ENCODE measurements at regions not wholly inside any gene's neighbourhood (a gene's known extent, or its start where the extent isn't known, plus 50 kb on each side); places are given as distances from the start of the nearest gene placed in this dataset.

DNA sequence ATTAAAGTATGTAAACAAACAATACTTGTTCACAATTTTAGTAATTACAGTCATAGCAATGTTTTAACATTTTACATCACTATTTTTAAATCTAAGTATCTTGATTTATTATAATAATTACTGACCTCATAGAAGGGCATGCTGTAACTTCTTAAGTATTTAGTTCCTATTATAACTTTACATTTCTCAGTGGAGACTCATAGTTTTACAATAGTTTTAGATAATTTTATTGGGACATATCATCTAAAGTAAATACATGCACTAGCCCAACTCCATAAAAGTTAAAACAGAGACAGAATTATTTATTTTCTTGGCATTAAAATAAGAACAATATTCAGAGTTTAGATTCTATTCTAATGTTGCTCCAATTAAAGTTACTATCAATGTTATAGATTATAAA, 466.5 kb upstream of the BCHE start:
- no peak for TF ChIP-seq POLR2AphosphoS5 (IDR thresholded peaks at IDR 0.05; ENCODE audit: low read depth, low read length)
- TF ChIP-seq TEAD4 (IDR thresholded peaks at IDR 0.05; ENCODE audit: borderline replicate concordance, insufficient read depth), result no peak
- TF ChIP-seq CTCF (IDR thresholded peaks at IDR 0.05), result no peak
- no peak for TF ChIP-seq YY1 (IDR thresholded peaks at IDR 0.05; ENCODE audit: low read depth)
- TF ChIP-seq, protein P1, sequence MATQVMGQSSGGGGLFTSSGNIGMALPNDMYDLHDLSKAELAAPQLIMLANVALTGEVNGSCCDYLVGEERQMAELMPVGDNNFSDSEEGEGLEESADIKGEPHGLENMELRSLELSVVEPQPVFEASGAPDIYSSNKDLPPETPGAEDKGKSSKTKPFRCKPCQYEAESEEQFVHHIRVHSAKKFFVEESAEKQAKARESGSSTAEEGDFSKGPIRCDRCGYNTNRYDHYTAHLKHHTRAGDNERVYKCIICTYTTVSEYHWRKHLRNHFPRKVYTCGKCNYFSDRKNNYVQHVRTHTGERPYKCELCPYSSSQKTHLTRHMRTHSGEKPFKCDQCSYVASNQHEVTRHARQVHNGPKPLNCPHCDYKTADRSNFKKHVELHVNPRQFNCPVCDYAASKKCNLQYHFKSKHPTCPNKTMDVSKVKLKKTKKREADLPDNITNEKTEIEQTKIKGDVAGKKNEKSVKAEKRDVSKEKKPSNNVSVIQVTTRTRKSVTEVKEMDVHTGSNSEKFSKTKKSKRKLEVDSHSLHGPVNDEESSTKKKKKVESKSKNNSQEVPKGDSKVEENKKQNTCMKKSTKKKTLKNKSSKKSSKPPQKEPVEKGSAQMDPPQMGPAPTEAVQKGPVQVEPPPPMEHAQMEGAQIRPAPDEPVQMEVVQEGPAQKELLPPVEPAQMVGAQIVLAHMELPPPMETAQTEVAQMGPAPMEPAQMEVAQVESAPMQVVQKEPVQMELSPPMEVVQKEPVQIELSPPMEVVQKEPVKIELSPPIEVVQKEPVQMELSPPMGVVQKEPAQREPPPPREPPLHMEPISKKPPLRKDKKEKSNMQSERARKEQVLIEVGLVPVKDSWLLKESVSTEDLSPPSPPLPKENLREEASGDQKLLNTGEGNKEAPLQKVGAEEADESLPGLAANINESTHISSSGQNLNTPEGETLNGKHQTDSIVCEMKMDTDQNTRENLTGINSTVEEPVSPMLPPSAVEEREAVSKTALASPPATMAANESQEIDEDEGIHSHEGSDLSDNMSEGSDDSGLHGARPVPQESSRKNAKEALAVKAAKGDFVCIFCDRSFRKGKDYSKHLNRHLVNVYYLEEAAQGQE (IDR thresholded peaks at IDR 0.05; ENCODE audit: low read depth, low read length), result no peak
- TF ChIP-seq SMC3 (IDR thresholded peaks at IDR 0.05; ENCODE audit: low read depth, low read length), result no peak
- TF ChIP-seq EP300 (IDR thresholded peaks at IDR 0.05; ENCODE audit: borderline replicate concordance in 1 of 2, low read depth in 1 of 2, low read length in 1 of 2), result no peak
- TF ChIP-seq TAF1 (IDR thresholded peaks at IDR 0.05; ENCODE audit: borderline replicate concordance, low read depth, low read length), result no peak
- no peak for TF ChIP-seq MAX (IDR thresholded peaks at IDR 0.05; ENCODE audit: low read depth)
- no peak for TF ChIP-seq SIN3A (IDR thresholded peaks at IDR 0.05; ENCODE audit: borderline replicate concordance, low read depth, low read length)
- TF ChIP-seq USF2 (IDR thresholded peaks at IDR 0.05; ENCODE audit: borderline replicate concordance, low read depth, low read length), result no peak
- TF ChIP-seq EZH2phosphoT487 (IDR thresholded peaks at IDR 0.05; ENCODE audit: borderline replicate concordance, low read depth), result no peak
- no peak for TF ChIP-seq MXI1 (IDR thresholded peaks at IDR 0.05; ENCODE audit: low read depth, low read length)
